DOHH2 (cell line): ENCODE measurements at regions not wholly inside any gene's neighbourhood (a gene's known extent, or its start where the extent isn't known, plus 50 kb on each side); places are given as distances from the start of the nearest gene placed in this dataset.

Experiments used
- H3F3A ChIP-seq: fragments of 200-600 bp; sonication (generic), shearing (Covaris generic); 2 replicates; pipeline ENCODE4 v1.6.0; 2016; ENCODE audit warnings: antibody characterized with exemption, mild to moderate bottlenecking; ENCODE audit not compliant: control insufficient read depth, insufficient read depth
- H3K27ac ChIP-seq: fragments of 200-600 bp; sonication (generic); 2 replicates; pipeline ENCODE4 v1.5.1; 2014; ENCODE audit warnings: low read depth, mild to moderate bottlenecking, low read length, moderate library complexity
- H3K27me3 ChIP-seq: fragments of 200-600 bp; sonication (generic); 2 replicates; pipeline ENCODE4 v1.6.1; 2014; ENCODE audit warnings: mild to moderate bottlenecking, low read length, mixed read lengths; ENCODE audit not compliant: control insufficient read depth
- H3K36me3 ChIP-seq: fragments of 200-600 bp; sonication (generic); 2 replicates; pipeline ENCODE4 v1.6.1; 2014; ENCODE audit warnings: mild to moderate bottlenecking, low read length, moderate library complexity, mixed read lengths; ENCODE audit not compliant: control insufficient read depth
- H3K4me1 ChIP-seq: fragments of 200-600 bp; sonication (generic); 2 replicates; pipeline ENCODE4 v1.6.1; 2014; ENCODE audit warnings: mild to moderate bottlenecking, low read length, mixed read lengths; ENCODE audit not compliant: control insufficient read depth
- H3K4me2 ChIP-seq: fragments of 200-600 bp; sonication (generic); 2 replicates; pipeline ENCODE4 v1.6.0; 2014; ENCODE audit warnings: mild to moderate bottlenecking, low read length, moderate library complexity
- H3K4me3 ChIP-seq: fragments of 200-600 bp; sonication (generic); 2 replicates; pipeline ENCODE4 v1.5.1; 2014; ENCODE audit warnings: mild to moderate bottlenecking, low read length, mixed read lengths
- H3K79me2 ChIP-seq: fragments of 200-600 bp; sonication (generic); 2 replicates; pipeline ENCODE4 v1.6.1; 2014; ENCODE audit warnings: mild to moderate bottlenecking, low read length, mixed read lengths; ENCODE audit not compliant: control insufficient read depth
- H3K9me2 ChIP-seq: fragments of 200-600 bp; sonication (generic); replicated peaks from 2 replicates; pipeline ENCODE4 v1.6.1; 2014; ENCODE audit warnings: mild to moderate bottlenecking, low read length, mixed read lengths; ENCODE audit not compliant: control insufficient read depth
- H3K9me3 ChIP-seq: fragments of 200-600 bp; sonication (generic); 2 replicates; pipeline ENCODE4 v1.6.1; 2014; ENCODE audit warnings: antibody characterized with exemption, low read length, mixed read lengths; ENCODE audit not compliant: control insufficient read depth, insufficient read depth
- H4K20me1 ChIP-seq: fragments of 200-600 bp; sonication (generic); 2 replicates; pipeline ENCODE4 v1.6.0; 2014; ENCODE audit warnings: low read depth, mild to moderate bottlenecking, antibody characterized with exemption, low read length, moderate library complexity; ENCODE audit not compliant: control insufficient read depth, insufficient read depth
- CTCF ChIP-seq: fragments of 200-600 bp; sonication (generic); IDR thresholded peaks from one replicate; pipeline ENCODE4 v1.5.1; 2014; ENCODE audit warnings: antibody characterized with exemption, mild to moderate bottlenecking, low read depth, low read length; ENCODE audit not compliant: poor library complexity, severe bottlenecking
- EZH2phosphoT487 ChIP-seq: fragments of 200-600 bp; sonication (generic); IDR thresholded peaks from 2 replicates; pipeline ENCODE4 v1.6.1; 2017; ENCODE audit warnings: borderline replicate concordance, mild to moderate bottlenecking, antibody characterized with exemption, low read length, moderate library complexity, mixed read lengths

- no peaks in the 10 kb centered on the region for H4K20me1 ChIP-seq
- no peaks in the 10 kb centered on the region for H3K79me2 ChIP-seq
- no peak for TF ChIP-seq EZH2phosphoT487
- no peak for TF ChIP-seq CTCF
- no peaks in the 10 kb centered on the region for H3K27me3 ChIP-seq
- peaks cover 24% of the 10 kb centered on the region for H3K4me1 ChIP-seq
- no peaks in the 10 kb centered on the region for H3F3A ChIP-seq
- 0 out of 2 replicates have a peak, but pooled peaks cover 3% of the 10 kb centered on the region for H3K36me3 ChIP-seq
- H3K9me2 ChIP-seq = no peaks in the 10 kb centered on the region
- H3K27ac ChIP-seq = no peak overlapping the region
- H3K9me3 ChIP-seq = peaks cover 29% of the 10 kb centered on the region; the same call in 1 of the 2 replicates
- no peak overlapping the region for H3K4me3 ChIP-seq
- no peak overlapping the region for H3K4me2 ChIP-seq
Measured at GRCh38 chr13:102951808-102952207, 106.0 kb downstream of the ERCC5 start.

GRCh38 chr13:102947745-102948405, 102.0 kb downstream of the ERCC5 start:
- Histone ChIP-seq H3K79me2 (no peaks in the 10 kb centered on the region), H3K36me3 (peaks cover 12% of the 10 kb centered on the region), H3K4me3 (no peak overlapping the region), H3K4me2 (no peak overlapping the region), H3K9me3 (peaks cover 44% of the 10 kb centered on the region), H4K20me1 (no peaks in the 10 kb centered on the region), H3K4me1 (peaks cover 25% of the 10 kb centered on the region), H3K27ac (no peak overlapping the region), H3K27me3 (no peaks in the 10 kb centered on the region), H3K9me2 (no peaks in the 10 kb centered on the region), H3F3A (0 out of 2 replicates have a peak, but pooled peaks cover 3% of the 10 kb centered on the region)
- TF ChIP-seq EZH2phosphoT487 (no peak), CTCF (no peak)

GRCh38 chr13:102945886-102946285, 100.1 kb downstream of the ERCC5 start:
- no peak overlapping the region for H3K4me3 ChIP-seq
- H3K27ac ChIP-seq = no peak overlapping the region
- H3K9me3 ChIP-seq = peaks cover 57% of the 10 kb centered on the region
- no peaks in the 10 kb centered on the region for H3K79me2 ChIP-seq
- no peaks in the 10 kb centered on the region for H3K27me3 ChIP-seq
- no peak overlapping the region for H3K4me2 ChIP-seq
- H3K4me1 ChIP-seq = peaks cover 28% of the 10 kb centered on the region
- H3F3A ChIP-seq = 0 out of 2 replicates have a peak, but pooled peaks cover 3% of the 10 kb centered on the region
- no peaks in the 10 kb centered on the region for H4K20me1 ChIP-seq
- peaks cover 20% of the 10 kb centered on the region for H3K36me3 ChIP-seq
- H3K9me2 ChIP-seq = no peaks in the 10 kb centered on the region
- TF ChIP-seq CTCF (no peak), EZH2phosphoT487 (no peak)
